ENCODE measurements at regions not wholly inside any gene's neighbourhood (a gene's known extent, or its start where the extent isn't known, plus 50 kb on each side); places are given as distances from the start of the nearest gene placed in this dataset.

DNA sequence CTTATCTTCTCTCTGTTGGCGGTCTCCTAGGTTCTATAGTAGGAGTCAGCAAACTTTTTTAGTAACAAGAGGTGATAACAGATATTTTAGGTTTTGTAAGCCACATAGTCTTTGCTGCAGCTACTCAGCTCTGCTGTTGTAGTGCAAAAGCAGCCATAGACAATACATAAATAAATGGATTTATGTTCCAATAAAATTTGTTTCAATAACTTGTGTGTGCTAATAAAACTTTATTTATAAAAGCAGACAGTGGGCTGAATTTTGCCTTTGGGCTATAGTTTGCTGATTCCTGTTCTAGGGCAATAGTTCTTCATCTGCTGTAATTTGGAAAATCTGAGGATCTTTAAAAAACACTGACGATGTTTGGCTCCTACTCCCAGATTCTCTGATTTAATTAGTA, 469.4 kb upstream of the TNC start:
- TF ChIP-seq POLR2A (IDR thresholded peaks at IDR 0.05) (no peak), EP300 (IDR thresholded peaks at IDR 0.05) (no peak)
- TF ChIP-seq, protein P1, sequence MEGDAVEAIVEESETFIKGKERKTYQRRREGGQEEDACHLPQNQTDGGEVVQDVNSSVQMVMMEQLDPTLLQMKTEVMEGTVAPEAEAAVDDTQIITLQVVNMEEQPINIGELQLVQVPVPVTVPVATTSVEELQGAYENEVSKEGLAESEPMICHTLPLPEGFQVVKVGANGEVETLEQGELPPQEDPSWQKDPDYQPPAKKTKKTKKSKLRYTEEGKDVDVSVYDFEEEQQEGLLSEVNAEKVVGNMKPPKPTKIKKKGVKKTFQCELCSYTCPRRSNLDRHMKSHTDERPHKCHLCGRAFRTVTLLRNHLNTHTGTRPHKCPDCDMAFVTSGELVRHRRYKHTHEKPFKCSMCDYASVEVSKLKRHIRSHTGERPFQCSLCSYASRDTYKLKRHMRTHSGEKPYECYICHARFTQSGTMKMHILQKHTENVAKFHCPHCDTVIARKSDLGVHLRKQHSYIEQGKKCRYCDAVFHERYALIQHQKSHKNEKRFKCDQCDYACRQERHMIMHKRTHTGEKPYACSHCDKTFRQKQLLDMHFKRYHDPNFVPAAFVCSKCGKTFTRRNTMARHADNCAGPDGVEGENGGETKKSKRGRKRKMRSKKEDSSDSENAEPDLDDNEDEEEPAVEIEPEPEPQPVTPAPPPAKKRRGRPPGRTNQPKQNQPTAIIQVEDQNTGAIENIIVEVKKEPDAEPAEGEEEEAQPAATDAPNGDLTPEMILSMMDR (IDR thresholded peaks at IDR 0.05) = no peak

Data from upper lobe of left lung (tissue), 4 donors.